ENCODE measurements at regions not wholly inside any gene's neighbourhood (a gene's known extent, or its start where the extent isn't known, plus 50 kb on each side); places are given as distances from the start of the nearest gene placed in this dataset.
"Not testable (repeated sequence)": the region's sequence is repeated elsewhere in the genome, so short reads cannot be mapped to it uniquely, and the experiment has no call there.

GRCh38 chr3:28615071-28615470 lies 266.4 kb upstream of the AZI2 start:
- DNase-seq (no peak), ATAC-seq (ENCODE audit: low read depth) (no peak)
- no peaks in the 10 kb centered on the region for H3K36me3 Mint-ChIP-seq
- H3K4me3 Mint-ChIP-seq, result no peak overlapping the region
- H3K27me3 Mint-ChIP-seq, result no peaks in the 10 kb centered on the region
- peaks cover 2% of the 10 kb centered on the region for H3K9me3 Mint-ChIP-seq
- no peaks in the 10 kb centered on the region for H3K4me1 Mint-ChIP-seq
- POLR2A ChIA-PET, result no interaction called here
- no peak overlapping the region for H3K27ac Mint-ChIP-seq

GRCh38 chr3:28615971-28616370 lies 267.3 kb upstream of the AZI2 start:
- no peak for DNase-seq
- H3K27ac Mint-ChIP-seq, result no peak overlapping the region
- H3K4me1 Mint-ChIP-seq, result no peaks in the 10 kb centered on the region
- no peaks in the 10 kb centered on the region for H3K36me3 Mint-ChIP-seq
- H3K4me3 Mint-ChIP-seq, result no peak overlapping the region
- H3K9me3 Mint-ChIP-seq, result peaks cover 2% of the 10 kb centered on the region
- no peaks in the 10 kb centered on the region for H3K27me3 Mint-ChIP-seq
- POLR2A ChIA-PET, result no interaction called here
- ATAC-seq (ENCODE audit: low read depth), result no peak

- DNase-seq (no peak), ATAC-seq (ENCODE audit: low read depth) (no peak)
- H3K4me1 Mint-ChIP-seq, result no peaks in the 10 kb centered on the region
- peaks cover 3% of the 10 kb centered on the region for H3K9me3 Mint-ChIP-seq
- H3K36me3 Mint-ChIP-seq, result no peaks in the 10 kb centered on the region
- no peak overlapping the region for H3K27ac Mint-ChIP-seq
- H3K4me3 Mint-ChIP-seq, result no peak overlapping the region
- POLR2A ChIA-PET, result interaction anchor here (0.7 kb wide), 1 partner anchor 21 kb away, joined by 3 read pairs; no protein-coding TSS in a partner anchor
- no peaks in the 10 kb centered on the region for H3K27me3 Mint-ChIP-seq
These were observed 269.2 kb upstream of the AZI2 start for GRCh38 chr3:28617821-28618220.

- ATAC-seq (ENCODE audit: low read depth), result no peak
- Mint-ChIP-seq H3K4me3 (no peak overlapping the region), H3K4me1 (no peaks in the 10 kb centered on the region), H3K27ac (no peak overlapping the region), H3K9me3 (peaks cover 2% of the 10 kb centered on the region), H3K36me3 (no peaks in the 10 kb centered on the region), H3K27me3 (no peaks in the 10 kb centered on the region)
- POLR2A ChIA-PET, result no interaction called here
- DNase-seq, result no peak
These were observed 274.5 kb upstream of the AZI2 start for GRCh38 chr3:28623106-28623505.

- Mint-ChIP-seq H3K27ac (no peak overlapping the region), H3K27me3 (no peaks in the 10 kb centered on the region), H3K4me1 (no peaks in the 10 kb centered on the region), H3K4me3 (no peak overlapping the region), H3K36me3 (no peaks in the 10 kb centered on the region), H3K9me3 (peaks cover 2% of the 10 kb centered on the region)
- no peak for DNase-seq
- no peak for ATAC-seq (ENCODE audit: low read depth)
- POLR2A ChIA-PET, result no interaction called here
These were observed 275.5 kb upstream of the AZI2 start for GRCh38 chr3:28624084-28624483.

- H3K4me1 Mint-ChIP-seq, H3K36me3 Mint-ChIP-seq: not testable (repeated sequence)
These were observed 279.2 kb upstream of the AZI2 start for GRCh38 chr3:28627843-28628242.

GRCh38 chr3:28634019-28634418 lies 285.4 kb upstream of the AZI2 start:
- H3K36me3 Mint-ChIP-seq, result no peaks in the 10 kb centered on the region
- H3K27ac Mint-ChIP-seq, result no peak overlapping the region
- DNase-seq, result no peak
- H3K27me3 Mint-ChIP-seq, result no peaks in the 10 kb centered on the region
- H3K9me3 Mint-ChIP-seq, result peaks cover 2% of the 10 kb centered on the region
- no peak for ATAC-seq (ENCODE audit: low read depth)
- no peaks in the 10 kb centered on the region for H3K4me1 Mint-ChIP-seq
- H3K4me3 Mint-ChIP-seq, result no peak overlapping the region
- POLR2A ChIA-PET, result no interaction called here

More at GRCh38 chr3:28627843-28628242, 279.2 kb upstream of the AZI2 start:
- POLR2A ChIA-PET; H3K27me3 Mint-ChIP-seq; H3K4me3 Mint-ChIP-seq; DNase-seq; ATAC-seq (ENCODE audit: low read depth); H3K27ac Mint-ChIP-seq; H3K9me3 Mint-ChIP-seq: not testable (repeated sequence)

GRCh38 chr3:28637742-28638141 lies 289.1 kb upstream of the AZI2 start:
- Mint-ChIP-seq H3K4me1 (no peaks in the 10 kb centered on the region), H3K9me3 (peaks cover 2% of the 10 kb centered on the region), H3K27ac (no peak overlapping the region), H3K27me3 (no peaks in the 10 kb centered on the region), H3K4me3 (no peak overlapping the region), H3K36me3 (no peaks in the 10 kb centered on the region)
- DNase-seq, result no peak
- POLR2A ChIA-PET, result no interaction called here
- ATAC-seq (ENCODE audit: low read depth), result no peak

- no peak overlapping the region for H3K27ac Mint-ChIP-seq
- no peak overlapping the region for H3K4me3 Mint-ChIP-seq
- H3K27me3 Mint-ChIP-seq, result no peaks in the 10 kb centered on the region
- H3K36me3 Mint-ChIP-seq, result no peaks in the 10 kb centered on the region
- POLR2A ChIA-PET, result no interaction called here
- DNase-seq, result no peak
- no peaks in the 10 kb centered on the region for H3K4me1 Mint-ChIP-seq
- no peaks in the 10 kb centered on the region for H3K9me3 Mint-ChIP-seq
- ATAC-seq (ENCODE audit: low read depth), result no peak
These were observed 296.5 kb upstream of the AZI2 start for GRCh38 chr3:28645149-28645548.

- no peak for ATAC-seq (ENCODE audit: low read depth)
- POLR2A ChIA-PET, result no interaction called here
- DNase-seq, result no peak
- Mint-ChIP-seq H3K36me3 (no peaks in the 10 kb centered on the region), H3K4me1 (no peaks in the 10 kb centered on the region), H3K9me3 (no peaks in the 10 kb centered on the region), H3K27ac (no peak overlapping the region), H3K27me3 (no peaks in the 10 kb centered on the region), H3K4me3 (no peak overlapping the region)
These were observed 297.8 kb upstream of the AZI2 start for GRCh38 chr3:28646435-28646834.

- H3K9me3 Mint-ChIP-seq, result no peaks in the 10 kb centered on the region
- H3K27me3 Mint-ChIP-seq, result no peaks in the 10 kb centered on the region
- H3K4me3 Mint-ChIP-seq, result no peak overlapping the region
- no peaks in the 10 kb centered on the region for H3K36me3 Mint-ChIP-seq
- POLR2A ChIA-PET, result no interaction called here
- no peak overlapping the region for H3K27ac Mint-ChIP-seq
- no peak for ATAC-seq (ENCODE audit: low read depth)
- no peak for DNase-seq
- H3K4me1 Mint-ChIP-seq, result no peaks in the 10 kb centered on the region
These were observed 300.6 kb upstream of the AZI2 start for GRCh38 chr3:28649266-28649665.

- DNase-seq (no peak), ATAC-seq (ENCODE audit: low read depth) (no peak)
- Mint-ChIP-seq H3K9me3 (no peaks in the 10 kb centered on the region), H3K4me1 (no peaks in the 10 kb centered on the region), H3K4me3 (no peak overlapping the region), H3K27ac (no peak overlapping the region), H3K27me3 (no peaks in the 10 kb centered on the region), H3K36me3 (no peaks in the 10 kb centered on the region)
- POLR2A ChIA-PET, result no interaction called here
These were observed 302.5 kb upstream of the AZI2 start for GRCh38 chr3:28651159-28651558.

- no peak for DNase-seq
- ATAC-seq (ENCODE audit: low read depth), result no peak
- Mint-ChIP-seq H3K4me1 (no peaks in the 10 kb centered on the region), H3K27ac (no peak overlapping the region), H3K27me3 (peaks cover 2% of the 10 kb centered on the region), H3K9me3 (no peaks in the 10 kb centered on the region), H3K4me3 (no peak overlapping the region), H3K36me3 (no peaks in the 10 kb centered on the region)
- POLR2A ChIA-PET, result no interaction called here
These were observed 315.5 kb upstream of the AZI2 start for GRCh38 chr3:28664123-28664522.

GRCh38 chr3:28667646-28668621 lies 319.3 kb upstream of the AZI2 start:
- DNase-seq, result peak; percentile 33
- no peaks in the 10 kb centered on the region for H3K9me3 Mint-ChIP-seq
- no peak overlapping the region for H3K27ac Mint-ChIP-seq
- peak; percentile 66 for ATAC-seq (ENCODE audit: low read depth)
- POLR2A ChIA-PET, result no interaction called here
- H3K27me3 Mint-ChIP-seq, result peaks cover 2% of the 10 kb centered on the region
- no peaks in the 10 kb centered on the region for H3K36me3 Mint-ChIP-seq
- no peak overlapping the region for H3K4me3 Mint-ChIP-seq
- H3K4me1 Mint-ChIP-seq, result no peaks in the 10 kb centered on the region
